T-helper 2 cell treated with Interferon-gamma antibody and Interleukin-4, amounts not matched to agents 5 μg/mL and 100 μg/mL, for 36 hours (primary cell): ENCODE measurements at regions not wholly inside any gene's neighbourhood (a gene's known extent, or its start where the extent isn't known, plus 50 kb on each side); places are given as distances from the start of the nearest gene placed in this dataset.
"Not testable (repeated sequence)": the region's sequence is repeated elsewhere in the genome, so short reads cannot be mapped to it uniquely, and the experiment has no call there.

Source experiments
- DNase-seq: peaks from one replicate; pipeline ENCODE4 v3.0.0; 2021; ENCODE audit warnings: low spot score
- H3K27ac Mint-ChIP-seq: one replicate; pipeline ENCODE4 v1.8.0; 2021; ENCODE audit warnings: mild to moderate bottlenecking, mixed read lengths
- H3K27me3 Mint-ChIP-seq: one replicate; pipeline ENCODE4 v1.8.0; 2021; ENCODE audit warnings: low read depth, mixed read lengths
- H3K36me3 Mint-ChIP-seq: one replicate; pipeline ENCODE4 v1.8.0; 2021; ENCODE audit warnings: low read depth, mixed read lengths
- H3K4me1 Mint-ChIP-seq: one replicate; pipeline ENCODE4 v1.8.0; 2021; ENCODE audit warnings: low read depth, mixed read lengths
- H3K4me3 Mint-ChIP-seq: one replicate; pipeline ENCODE4 v1.8.0; 2022; ENCODE audit warnings: mild to moderate bottlenecking, moderate library complexity, mixed read lengths
- H3K9me3 Mint-ChIP-seq: one replicate; pipeline ENCODE4 v1.8.0; 2021; ENCODE audit warnings: mixed read lengths

DNA sequence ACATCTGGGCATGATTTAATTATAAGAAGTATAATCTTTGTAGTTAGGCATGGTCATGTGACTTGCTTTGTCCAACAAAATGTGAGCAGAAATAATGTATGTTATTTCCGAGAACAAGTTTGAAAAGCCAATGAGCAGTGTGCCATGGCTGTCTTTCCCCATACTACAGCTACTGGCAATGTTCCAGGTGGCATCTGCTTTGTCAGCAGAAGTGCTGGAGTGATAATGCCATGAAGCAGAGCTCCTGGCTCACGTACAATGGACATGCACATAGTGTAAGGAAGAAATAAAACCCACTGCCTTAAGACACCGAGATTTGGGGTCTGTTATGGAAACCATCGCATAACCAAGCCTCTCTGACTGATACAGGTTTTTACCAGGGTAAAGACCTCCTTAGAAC lies 212.6 kb upstream of the RASGEF1B start:
- H3K36me3 Mint-ChIP-seq = no peaks in the 10 kb centered on the region
- no peaks in the 10 kb centered on the region for H3K4me1 Mint-ChIP-seq
- no peak overlapping the region for H3K27ac Mint-ChIP-seq
- H3K4me3 Mint-ChIP-seq = no peak overlapping the region
- DNase-seq = no peak
- H3K9me3 Mint-ChIP-seq = no peaks in the 10 kb centered on the region
- peaks cover 3% of the 10 kb centered on the region for H3K27me3 Mint-ChIP-seq

DNA sequence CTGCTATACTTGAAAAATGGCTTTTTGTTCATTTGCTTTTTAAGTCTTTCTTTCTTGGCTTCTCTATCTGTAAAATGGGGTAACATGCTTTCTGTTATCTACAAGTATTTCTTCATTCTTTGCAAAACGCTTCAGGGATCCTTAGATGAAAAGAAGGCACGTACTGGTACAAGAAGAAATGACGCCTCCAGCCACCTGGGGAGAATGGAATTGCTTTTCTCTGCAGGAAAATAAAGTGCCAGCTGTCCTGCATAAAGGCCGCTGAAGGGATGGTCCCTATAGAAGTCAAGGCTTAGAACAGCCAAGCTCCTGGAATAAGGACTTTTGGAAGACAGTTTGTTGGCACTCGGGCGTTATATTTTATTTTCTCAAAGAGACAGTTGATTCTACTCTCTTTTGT lies 210.8 kb upstream of the RASGEF1B start:
- H3K27me3 Mint-ChIP-seq = peaks cover 3% of the 10 kb centered on the region
- H3K36me3 Mint-ChIP-seq = no peaks in the 10 kb centered on the region
- H3K4me3 Mint-ChIP-seq = no peak overlapping the region
- no peaks in the 10 kb centered on the region for H3K4me1 Mint-ChIP-seq
- H3K9me3 Mint-ChIP-seq = no peaks in the 10 kb centered on the region
- H3K27ac Mint-ChIP-seq = no peak overlapping the region
- no peak for DNase-seq

DNA sequence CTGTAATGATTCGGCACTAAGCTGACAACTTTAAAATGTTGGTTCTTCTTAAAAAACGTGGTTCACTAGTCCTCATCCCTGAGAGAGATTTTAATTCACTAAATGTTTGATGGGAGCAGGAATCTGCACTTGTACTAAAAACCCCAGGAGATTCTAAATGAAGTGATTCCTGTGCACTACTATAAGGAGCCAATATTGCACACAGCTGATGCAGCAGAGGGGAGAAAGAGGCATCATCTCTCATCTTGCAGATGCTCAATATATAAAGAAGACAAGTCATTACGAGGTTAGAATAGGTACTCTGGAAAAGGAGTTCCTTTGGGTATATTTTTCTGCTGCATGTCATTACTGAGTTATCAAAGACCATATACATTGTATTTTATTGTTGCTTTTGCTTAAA lies 207.6 kb upstream of the RASGEF1B start:
- no peaks in the 10 kb centered on the region for H3K36me3 Mint-ChIP-seq
- DNase-seq = no peak
- H3K4me1 Mint-ChIP-seq = no peaks in the 10 kb centered on the region
- no peaks in the 10 kb centered on the region for H3K9me3 Mint-ChIP-seq
- no peak overlapping the region for H3K4me3 Mint-ChIP-seq
- H3K27ac Mint-ChIP-seq = no peak overlapping the region
- H3K27me3 Mint-ChIP-seq = peaks cover 3% of the 10 kb centered on the region

DNA sequence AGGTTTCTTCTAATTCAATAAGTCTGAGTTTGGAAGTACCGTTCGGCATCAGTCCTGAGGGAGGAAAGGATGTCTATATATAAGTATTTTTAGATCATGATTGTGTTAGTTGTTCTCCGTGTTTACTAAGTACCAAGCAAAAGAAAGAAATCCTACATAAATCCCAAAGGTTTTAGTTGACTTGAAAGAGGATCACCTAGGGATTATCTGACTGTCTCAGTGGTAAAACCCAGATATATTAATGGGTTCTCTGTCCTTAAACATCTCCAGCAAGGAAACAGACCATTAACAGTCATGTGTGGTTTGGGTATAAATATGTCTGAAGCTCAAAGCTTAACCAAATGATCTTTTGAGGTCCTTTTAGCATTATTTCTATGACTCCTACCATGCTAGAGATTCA lies 207.1 kb upstream of the RASGEF1B start:
- Mint-ChIP-seq H3K4me1 (no peaks in the 10 kb centered on the region), H3K36me3 (no peaks in the 10 kb centered on the region), H3K27me3 (peaks cover 3% of the 10 kb centered on the region), H3K4me3 (no peak overlapping the region), H3K27ac (no peak overlapping the region), H3K9me3 (no peaks in the 10 kb centered on the region)
- no peak for DNase-seq

DNA sequence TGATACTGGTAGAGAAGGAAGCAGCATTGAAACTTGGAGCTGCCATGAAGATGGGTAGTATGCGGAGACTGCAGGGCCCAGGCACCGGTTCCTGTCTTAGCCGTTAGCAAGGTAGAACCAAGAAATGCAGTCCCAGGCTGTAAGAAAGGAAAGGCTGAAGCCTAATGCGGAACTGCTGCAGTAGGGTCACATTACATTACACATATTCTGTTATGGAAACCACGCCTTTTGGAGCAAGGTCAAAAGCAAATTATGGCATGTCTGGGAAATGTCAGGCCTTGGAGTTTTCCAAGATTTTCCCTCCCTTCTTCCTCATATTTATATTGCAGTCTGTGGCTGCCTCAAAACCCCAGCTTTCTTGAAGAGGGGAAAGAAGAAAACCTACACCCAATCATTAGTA lies 204.8 kb upstream of the RASGEF1B start:
- no peak overlapping the region for H3K4me3 Mint-ChIP-seq
- H3K27me3 Mint-ChIP-seq = no peaks in the 10 kb centered on the region
- H3K36me3 Mint-ChIP-seq = no peaks in the 10 kb centered on the region
- H3K9me3 Mint-ChIP-seq = no peaks in the 10 kb centered on the region
- H3K27ac Mint-ChIP-seq = no peak overlapping the region
- H3K4me1 Mint-ChIP-seq = no peaks in the 10 kb centered on the region
- no peak for DNase-seq

DNA sequence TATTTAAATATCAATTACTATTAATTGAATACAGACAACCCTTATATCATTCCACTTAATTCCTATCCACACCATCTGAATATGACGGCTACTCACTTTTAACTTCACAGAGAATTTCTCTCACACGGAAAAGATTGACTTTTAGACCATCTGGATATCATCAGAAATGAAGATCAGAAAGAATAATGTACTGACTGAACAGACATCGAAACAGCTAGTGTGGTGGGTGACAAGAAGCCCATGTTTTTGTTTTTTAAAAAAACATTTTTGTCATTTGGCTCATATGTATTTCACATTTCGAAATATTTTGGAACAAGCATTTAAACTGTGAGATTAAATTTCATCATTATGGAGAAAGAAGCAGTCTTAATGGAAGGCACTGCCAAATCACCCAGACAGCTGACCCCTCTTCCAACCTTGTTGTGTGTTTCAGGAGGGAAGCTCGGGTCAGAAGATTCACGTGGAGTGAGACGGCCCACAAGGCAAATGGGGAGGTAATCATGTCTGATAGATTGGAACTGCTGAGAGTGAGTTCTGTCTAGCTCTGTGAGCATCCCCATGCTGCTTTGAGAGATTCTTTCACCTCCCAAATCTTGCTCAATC lies 204.2 kb upstream of the RASGEF1B start:
- no peak for DNase-seq
- Mint-ChIP-seq H3K36me3 (no peaks in the 10 kb centered on the region), H3K9me3 (no peaks in the 10 kb centered on the region), H3K27me3 (no peaks in the 10 kb centered on the region), H3K27ac (no peak overlapping the region), H3K4me1 (no peaks in the 10 kb centered on the region), H3K4me3 (no peak overlapping the region)

DNA sequence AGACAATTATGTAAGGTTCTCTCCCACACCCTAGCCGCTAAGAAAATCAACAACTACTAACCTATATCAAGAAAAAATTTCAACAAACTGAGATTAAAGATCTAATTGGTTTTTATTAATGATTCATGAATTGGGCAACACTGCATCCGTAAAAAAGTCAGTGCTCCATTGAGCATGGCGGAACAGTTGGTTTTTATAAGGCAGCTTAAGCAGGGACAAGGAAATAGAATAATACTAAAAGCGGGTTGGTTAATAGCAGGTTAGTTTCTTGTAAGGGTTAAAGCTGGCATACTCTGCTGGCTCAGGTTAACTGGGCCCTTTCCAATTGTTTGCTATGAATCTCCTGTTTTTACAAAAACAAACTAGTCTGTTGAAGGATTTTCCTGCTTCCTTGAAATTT lies 202.3 kb upstream of the RASGEF1B start:
- no peaks in the 10 kb centered on the region for H3K27me3 Mint-ChIP-seq
- no peaks in the 10 kb centered on the region for H3K36me3 Mint-ChIP-seq
- no peaks in the 10 kb centered on the region for H3K4me1 Mint-ChIP-seq
- H3K9me3 Mint-ChIP-seq = no peaks in the 10 kb centered on the region
- no peak overlapping the region for H3K27ac Mint-ChIP-seq
- DNase-seq = no peak
- H3K4me3 Mint-ChIP-seq = no peak overlapping the region

DNA sequence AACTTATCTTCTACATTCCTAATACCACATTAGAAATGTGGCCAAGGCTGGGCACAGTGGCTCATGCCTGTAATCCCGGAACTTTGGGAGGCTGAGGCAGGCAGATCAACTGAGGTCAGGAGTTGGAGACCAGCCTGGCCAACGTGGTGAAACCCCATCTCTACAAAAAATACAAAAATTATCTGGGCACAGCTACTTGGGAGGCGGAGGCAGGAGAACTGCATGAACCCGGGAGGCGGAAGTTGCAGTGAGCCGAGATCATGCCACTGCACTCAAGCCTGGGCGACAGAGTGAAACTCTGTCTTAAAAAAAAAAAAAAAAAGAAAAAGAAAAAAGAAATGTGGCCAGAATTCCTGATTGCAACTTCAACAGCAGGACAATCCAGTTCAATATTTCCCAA lies 196.6 kb upstream of the RASGEF1B start:
- not testable (repeated sequence) for H3K9me3 Mint-ChIP-seq, H3K27me3 Mint-ChIP-seq, H3K27ac Mint-ChIP-seq, H3K4me3 Mint-ChIP-seq, H3K36me3 Mint-ChIP-seq, H3K4me1 Mint-ChIP-seq, DNase-seq

DNA sequence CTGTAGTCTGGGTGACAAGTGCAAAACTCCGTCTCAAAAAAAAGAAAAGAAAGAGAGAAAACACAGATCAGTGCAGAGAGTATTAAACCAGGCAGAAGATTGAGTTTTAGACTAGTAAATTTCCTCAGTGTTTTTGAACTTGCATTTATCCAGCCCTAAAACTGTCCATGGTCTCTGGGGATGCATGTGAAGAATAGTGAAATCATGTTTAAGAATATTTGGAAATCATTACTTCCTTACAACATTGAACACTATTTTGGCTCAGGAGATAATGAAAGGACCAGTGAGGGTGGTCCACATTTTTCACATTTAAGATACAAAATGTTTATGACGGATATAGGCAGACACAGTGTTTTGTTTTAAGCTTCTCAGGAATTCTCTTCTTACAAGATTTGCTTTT lies 195.8 kb upstream of the RASGEF1B start:
- Mint-ChIP-seq H3K27me3 (no peaks in the 10 kb centered on the region), H3K36me3 (no peaks in the 10 kb centered on the region), H3K4me3 (no peak overlapping the region), H3K27ac (no peak overlapping the region), H3K4me1 (no peaks in the 10 kb centered on the region), H3K9me3 (no peaks in the 10 kb centered on the region)
- DNase-seq = no peak

DNA sequence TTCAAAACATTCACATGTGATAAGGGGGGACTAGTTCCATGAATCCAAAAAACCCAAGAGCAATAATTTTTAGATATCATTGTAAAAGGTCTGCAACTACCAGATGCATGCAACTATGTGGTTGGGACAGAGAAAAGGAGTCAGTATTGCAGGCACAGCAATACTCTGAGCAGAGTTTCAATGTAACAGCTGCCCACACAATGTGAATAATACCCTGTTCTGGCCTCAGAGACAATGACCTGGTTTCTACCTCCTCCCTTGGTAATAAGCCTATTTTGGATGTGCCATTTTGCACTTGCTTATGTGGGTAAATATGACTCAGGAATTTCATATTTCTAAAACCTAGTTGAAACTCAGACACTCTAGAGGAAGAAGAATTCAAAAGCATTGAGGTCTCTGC lies 194.8 kb upstream of the RASGEF1B start:
- Mint-ChIP-seq H3K36me3 (no peaks in the 10 kb centered on the region), H3K4me3 (no peak overlapping the region), H3K4me1 (no peaks in the 10 kb centered on the region), H3K9me3 (no peaks in the 10 kb centered on the region), H3K27me3 (no peaks in the 10 kb centered on the region), H3K27ac (no peak overlapping the region)
- peak; percentile 5 for DNase-seq

DNA sequence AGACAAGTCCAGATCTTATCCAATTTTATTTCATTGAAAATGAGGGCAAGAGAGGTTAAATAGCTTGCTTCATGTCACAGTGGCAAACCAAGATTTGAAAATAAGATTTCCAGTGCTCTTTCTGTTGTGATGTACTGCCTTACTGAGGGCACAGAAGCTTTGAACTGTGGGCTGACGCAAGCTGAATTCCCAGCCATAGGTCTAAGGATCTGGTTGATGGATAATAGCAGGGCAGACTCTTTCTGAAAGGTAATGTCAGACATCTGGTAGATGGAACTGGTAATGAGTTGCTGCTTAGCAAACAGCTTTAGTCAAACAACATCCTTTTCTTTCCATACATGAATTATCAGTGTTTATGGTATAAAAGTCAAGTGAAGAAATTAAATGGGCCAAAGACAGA lies 193.9 kb upstream of the RASGEF1B start:
- Mint-ChIP-seq H3K4me1 (no peaks in the 10 kb centered on the region), H3K36me3 (no peaks in the 10 kb centered on the region), H3K4me3 (no peak overlapping the region), H3K9me3 (no peaks in the 10 kb centered on the region), H3K27ac (no peak overlapping the region), H3K27me3 (no peaks in the 10 kb centered on the region)
- no peak for DNase-seq

DNA sequence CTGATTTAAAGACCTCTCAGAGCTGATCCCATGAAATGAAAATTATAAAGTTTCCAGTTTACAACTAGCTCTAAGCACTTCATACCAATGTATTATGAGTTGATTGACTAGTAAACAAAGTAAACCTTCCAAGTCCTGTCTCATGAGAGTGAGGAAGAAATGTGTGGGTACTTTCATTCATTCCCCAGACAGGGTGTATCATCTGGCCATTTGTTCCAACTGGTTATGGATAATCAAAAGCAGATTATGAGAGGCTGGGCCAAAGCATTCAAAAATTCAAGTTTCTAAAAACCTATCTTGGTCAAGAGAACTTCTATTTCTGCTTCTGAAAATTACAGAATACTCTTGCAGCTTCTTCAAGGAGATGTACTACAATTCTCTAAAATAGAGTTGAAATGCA lies 193.3 kb upstream of the RASGEF1B start:
- H3K36me3 Mint-ChIP-seq = no peaks in the 10 kb centered on the region
- no peaks in the 10 kb centered on the region for H3K27me3 Mint-ChIP-seq
- H3K9me3 Mint-ChIP-seq = no peaks in the 10 kb centered on the region
- no peak for DNase-seq
- H3K4me1 Mint-ChIP-seq = no peaks in the 10 kb centered on the region
- no peak overlapping the region for H3K27ac Mint-ChIP-seq
- no peak overlapping the region for H3K4me3 Mint-ChIP-seq

DNA sequence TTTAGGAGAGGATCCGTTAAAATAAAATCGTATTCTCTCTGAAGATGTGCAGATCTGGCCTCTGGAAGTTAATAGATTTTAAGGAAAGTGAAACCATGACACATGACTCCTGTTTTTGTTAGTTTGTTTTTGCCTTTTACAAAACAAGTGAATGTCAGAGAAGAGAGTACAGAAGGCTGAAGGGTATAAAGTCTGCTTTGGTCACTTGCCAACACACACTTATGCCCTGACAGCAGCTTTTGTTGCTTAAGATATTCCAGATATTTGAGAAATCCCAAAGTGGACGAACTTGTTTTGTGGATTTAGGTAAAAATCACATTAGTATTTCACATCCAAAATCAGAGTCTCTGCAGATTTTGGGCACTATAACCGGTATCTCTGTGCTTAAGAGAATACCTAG lies 192.4 kb upstream of the RASGEF1B start:
- Mint-ChIP-seq H3K4me3 (no peak overlapping the region), H3K4me1 (no peaks in the 10 kb centered on the region), H3K36me3 (no peaks in the 10 kb centered on the region), H3K27me3 (no peaks in the 10 kb centered on the region), H3K27ac (no peak overlapping the region), H3K9me3 (no peaks in the 10 kb centered on the region)
- DNase-seq = no peak

DNA sequence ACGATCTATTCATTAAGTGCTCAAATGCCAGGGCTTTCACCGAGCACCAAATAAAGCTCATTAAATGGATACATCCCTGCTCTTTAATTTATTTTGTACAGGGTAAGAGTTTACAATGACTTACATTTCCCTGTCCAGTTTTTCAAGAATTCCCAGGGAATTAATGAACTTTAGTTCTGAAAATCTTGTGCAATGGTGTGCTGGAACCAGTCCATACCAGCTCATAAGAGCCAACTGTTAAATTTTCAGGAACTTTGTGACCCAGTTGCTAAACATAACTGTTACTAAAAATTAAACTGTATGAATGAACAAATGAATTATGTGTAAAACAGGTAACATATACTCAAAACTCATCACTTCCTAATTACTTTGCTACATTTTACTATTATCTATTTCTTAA lies 191.7 kb upstream of the RASGEF1B start:
- DNase-seq = no peak
- no peaks in the 10 kb centered on the region for H3K9me3 Mint-ChIP-seq

DNA sequence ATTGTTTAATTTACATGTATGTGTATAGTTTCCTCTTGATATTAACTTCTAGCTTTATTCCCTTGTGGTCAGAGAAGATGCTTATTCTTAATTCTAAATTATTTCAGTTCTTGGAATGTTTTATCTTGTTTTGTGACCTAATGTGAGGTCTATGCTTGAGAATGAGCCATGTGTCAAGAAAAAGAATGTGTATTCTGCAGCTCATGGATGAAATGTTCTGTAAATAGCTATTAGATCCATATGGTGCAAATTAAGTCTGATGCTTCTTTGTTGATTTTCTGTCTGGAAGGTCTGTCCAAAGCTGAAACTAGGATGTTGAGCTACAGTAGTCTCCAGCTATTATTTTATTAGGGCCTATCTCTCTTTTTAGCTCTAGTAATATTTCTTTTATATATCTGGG lies 187.3 kb upstream of the RASGEF1B start:
- Mint-ChIP-seq H3K9me3 (no peaks in the 10 kb centered on the region), H3K27me3 (no peaks in the 10 kb centered on the region), H3K4me1 (no peaks in the 10 kb centered on the region), H3K4me3 (no peak overlapping the region), H3K27ac (no peak overlapping the region), H3K36me3 (no peaks in the 10 kb centered on the region)
- DNase-seq = no peak

More for the DNA sequence above, 191.7 kb upstream of the RASGEF1B start:
- H3K36me3 Mint-ChIP-seq = no peaks in the 10 kb centered on the region
- no peak overlapping the region for H3K27ac Mint-ChIP-seq
- no peak overlapping the region for H3K4me3 Mint-ChIP-seq
- no peaks in the 10 kb centered on the region for H3K4me1 Mint-ChIP-seq
- H3K27me3 Mint-ChIP-seq = no peaks in the 10 kb centered on the region
